MM.1S (cell line): ENCODE measurements at regions not wholly inside any gene's neighbourhood (a gene's known extent, or its start where the extent isn't known, plus 50 kb on each side); places are given as distances from the start of the nearest gene placed in this dataset.

Experiments
- EZH2 ChIP-seq: fragments of 300-600 bp; sonication (generic); optimal IDR thresholded peaks from 2 replicates; pipeline ENCODE3; 2017; ENCODE audit warnings: low read depth, mild to moderate bottlenecking, antibody characterized with exemption, low read length, mixed read lengths
- TF ChIP-seq, protein P1 (sequence below): fragments of 300-600 bp; sonication (generic); IDR thresholded peaks from 2 replicates; pipeline ENCODE4 v1.5.1; 2016; ENCODE audit warnings: antibody characterized with exemption, low read length, mixed read lengths

GRCh38 chr1:74834261-74834660, 101.3 kb downstream of the TYW3 start:
- TF ChIP-seq, protein P1, sequence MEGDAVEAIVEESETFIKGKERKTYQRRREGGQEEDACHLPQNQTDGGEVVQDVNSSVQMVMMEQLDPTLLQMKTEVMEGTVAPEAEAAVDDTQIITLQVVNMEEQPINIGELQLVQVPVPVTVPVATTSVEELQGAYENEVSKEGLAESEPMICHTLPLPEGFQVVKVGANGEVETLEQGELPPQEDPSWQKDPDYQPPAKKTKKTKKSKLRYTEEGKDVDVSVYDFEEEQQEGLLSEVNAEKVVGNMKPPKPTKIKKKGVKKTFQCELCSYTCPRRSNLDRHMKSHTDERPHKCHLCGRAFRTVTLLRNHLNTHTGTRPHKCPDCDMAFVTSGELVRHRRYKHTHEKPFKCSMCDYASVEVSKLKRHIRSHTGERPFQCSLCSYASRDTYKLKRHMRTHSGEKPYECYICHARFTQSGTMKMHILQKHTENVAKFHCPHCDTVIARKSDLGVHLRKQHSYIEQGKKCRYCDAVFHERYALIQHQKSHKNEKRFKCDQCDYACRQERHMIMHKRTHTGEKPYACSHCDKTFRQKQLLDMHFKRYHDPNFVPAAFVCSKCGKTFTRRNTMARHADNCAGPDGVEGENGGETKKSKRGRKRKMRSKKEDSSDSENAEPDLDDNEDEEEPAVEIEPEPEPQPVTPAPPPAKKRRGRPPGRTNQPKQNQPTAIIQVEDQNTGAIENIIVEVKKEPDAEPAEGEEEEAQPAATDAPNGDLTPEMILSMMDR, result no peak
- no peak for TF ChIP-seq EZH2
